H9 (cell line): ENCODE measurements at regions not wholly inside any gene's neighbourhood (a gene's known extent, or its start where the extent isn't known, plus 50 kb on each side); places are given as distances from the start of the nearest gene placed in this dataset.

Experiments used
- DNase-seq: peaks from one replicate; pipeline ENCODE4 v3.0.0-alpha.2; 2017
- H2AFZ ChIP-seq: one replicate; pipeline ENCODE4 v1.6.1; 2013; ENCODE audit warnings: mild to moderate bottlenecking, low read length, control low read depth, moderate library complexity
- H2AK5ac ChIP-seq: 2 replicates; pipeline ENCODE4 v1.6.1; 2013; ENCODE audit warnings: low read length, control low read depth, mixed read lengths; ENCODE audit not compliant: insufficient read length
- H2BK120ac ChIP-seq: one replicate; pipeline ENCODE4 v1.6.1; 2013; ENCODE audit warnings: low read depth, mild to moderate bottlenecking, low read length, control low read depth, inconsistent platforms; ENCODE audit not compliant: poor library complexity, severe bottlenecking
- H2BK12ac ChIP-seq: 2 replicates; pipeline ENCODE4 v1.6.1; 2013; ENCODE audit warnings: low read length, control low read depth, mixed read lengths, low read depth; ENCODE audit not compliant: insufficient read length
- H2BK15ac ChIP-seq: 2 replicates; pipeline ENCODE4 v1.6.1; 2013; ENCODE audit warnings: low read depth, low read length, control low read depth
- H2BK20ac ChIP-seq: one replicate; pipeline ENCODE4 v1.6.1; 2013; ENCODE audit warnings: low read depth, mild to moderate bottlenecking, low read length, control low read depth, inconsistent platforms; ENCODE audit not compliant: poor library complexity, severe bottlenecking
- H2BK5ac ChIP-seq: 2 replicates; pipeline ENCODE4 v1.6.1; 2013; ENCODE audit warnings: low read length, control low read depth, mixed read lengths; ENCODE audit not compliant: insufficient read length
- H3K14ac ChIP-seq: 2 replicates; pipeline ENCODE4 v1.6.1; 2013; ENCODE audit warnings: low read length, control low read depth; ENCODE audit not compliant: insufficient read depth
- H3K18ac ChIP-seq: 2 replicates; pipeline ENCODE4 v1.6.1; 2013; ENCODE audit warnings: low read depth, mild to moderate bottlenecking, mixed read lengths, low read length, control low read depth; ENCODE audit not compliant: insufficient read length
- H3K23ac ChIP-seq: 2 replicates; pipeline ENCODE4 v1.6.1; 2013; ENCODE audit warnings: low read length, control low read depth, mixed read lengths, low read depth; ENCODE audit not compliant: insufficient read length
- H3K23me2 ChIP-seq: 2 replicates; pipeline ENCODE4 v1.6.1; 2013; ENCODE audit warnings: low read depth, mild to moderate bottlenecking, mixed read lengths, low read length, control low read depth; ENCODE audit not compliant: insufficient read length, poor library complexity, severe bottlenecking
- H3K27ac ChIP-seq: 2 replicates; pipeline ENCODE4 v1.5.1; 2013; ENCODE audit warnings: low read length, control low read depth, mixed read lengths, low read depth; ENCODE audit not compliant: insufficient read length
- H3K27me3 ChIP-seq: 2 replicates; pipeline ENCODE4 v1.6.1; 2013; ENCODE audit warnings: low read length, control low read depth, inconsistent platforms; ENCODE audit not compliant: insufficient read depth
- H3K4ac ChIP-seq: 2 replicates; pipeline ENCODE4 v1.6.1; 2013; ENCODE audit warnings: low read depth, mild to moderate bottlenecking, control low read depth, inconsistent platforms, low read length, moderate library complexity
- H3K4me1 ChIP-seq: 2 replicates; pipeline ENCODE4 v1.6.1; 2013; ENCODE audit warnings: low read length, control low read depth, inconsistent platforms; ENCODE audit not compliant: insufficient read depth
- H3K4me2 ChIP-seq: 2 replicates; pipeline ENCODE4 v1.6.1; 2013; ENCODE audit warnings: low read length, control low read depth, mixed read lengths; ENCODE audit not compliant: insufficient read length, insufficient read depth
- H3K56ac ChIP-seq: 2 replicates; pipeline ENCODE4 v1.6.1; 2013; ENCODE audit warnings: low read depth, mild to moderate bottlenecking, mixed read lengths, low read length, control low read depth; ENCODE audit not compliant: insufficient read length
- H3K79me1 ChIP-seq: 2 replicates; pipeline ENCODE4 v1.6.1; 2013; ENCODE audit warnings: low read depth, mild to moderate bottlenecking, moderate library complexity, low read length, control low read depth, inconsistent platforms; ENCODE audit not compliant: insufficient read depth, poor library complexity, severe bottlenecking
- H3K79me2 ChIP-seq: 2 replicates; pipeline ENCODE4 v1.6.1; 2013; ENCODE audit warnings: low read length, control low read depth, inconsistent platforms; ENCODE audit not compliant: insufficient read depth
- H3K9ac ChIP-seq: 2 replicates; pipeline ENCODE4 v1.6.1; 2013; ENCODE audit warnings: low read length, control low read depth, mixed read lengths; ENCODE audit not compliant: insufficient read length; ENCODE audit errors: extremely low read depth
- H3K9me3 ChIP-seq: one replicate; pipeline ENCODE4 v1.6.1; 2013; ENCODE audit warnings: low read depth, low read length, inconsistent platforms; ENCODE audit not compliant: control insufficient read depth
- H3T11ph ChIP-seq: one replicate; pipeline ENCODE4 v1.6.1; 2013; ENCODE audit warnings: mild to moderate bottlenecking, low read length, control low read depth, inconsistent platforms
- H4K20me1 ChIP-seq: one replicate; pipeline ENCODE4 v1.6.1; 2013; ENCODE audit not compliant: control insufficient read depth, insufficient read length, insufficient read depth
- H4K5ac ChIP-seq: 2 replicates; pipeline ENCODE4 v1.6.1; 2013; ENCODE audit warnings: low read depth, mild to moderate bottlenecking, mixed read lengths, low read length, control low read depth; ENCODE audit not compliant: insufficient read length
- H4K8ac ChIP-seq: replicated peaks from 2 replicates; pipeline ENCODE4 v1.6.1; 2013; ENCODE audit warnings: low read length, control low read depth, mixed read lengths, low read depth; ENCODE audit not compliant: insufficient read length
- H4K91ac ChIP-seq: 2 replicates; pipeline ENCODE4 v1.6.1; 2013; ENCODE audit warnings: low read depth, mild to moderate bottlenecking, moderate library complexity, mixed read lengths, low read length, control low read depth; ENCODE audit not compliant: insufficient read length
- H3K27ac Mint-ChIP-seq, 3 experiments: 2 replicates in 2 of 3; 3 replicates in 1 of 3; pipeline ENCODE4 v1.8.0; 2020 to 2021; ENCODE audit warnings: mixed read lengths in 3 of 3, mild to moderate bottlenecking in 1 of 3, moderate library complexity in 1 of 3
- H3K27me3 Mint-ChIP-seq: 2 replicates; pipeline ENCODE4 v1.8.0; 2021; ENCODE audit warnings: low read depth, mild to moderate bottlenecking, moderate library complexity, mixed read lengths
- H3K36me3 Mint-ChIP-seq, 3 experiments: 2 replicates in 2 of 3; 3 replicates in 1 of 3; pipeline ENCODE4 v1.8.0; 2020 to 2021; ENCODE audit warnings: low read depth in 3 of 3, mixed read lengths in 3 of 3; ENCODE audit not compliant: insufficient read depth in 1 of 3
- H3K4me1 Mint-ChIP-seq, 2 experiments: 2 replicates each; pipeline ENCODE4 v1.8.0; 2020; ENCODE audit warnings: mixed read lengths in 2 of 2
- H3K4me3 Mint-ChIP-seq, 2 experiments: 2 replicates in 1 of 2; 3 replicates in 1 of 2; pipeline ENCODE4 v1.8.0; 2020 to 2021; ENCODE audit warnings: mild to moderate bottlenecking in 2 of 2, mixed read lengths in 2 of 2, moderate library complexity in 1 of 2
- H3K9me3 Mint-ChIP-seq, 2 experiments: 2 replicates in 1 of 2; 3 replicates in 1 of 2; pipeline ENCODE4 v1.8.0; 2020; ENCODE audit warnings: mild to moderate bottlenecking in 2 of 2, mixed read lengths in 2 of 2, moderate library complexity in 1 of 2
- WGBS: extraction: QIAGEN DNeasy Blood & Tissue Kit; methylation state at CpG from one replicate; pipeline ENCODE4 v1.1.7; 2013; ENCODE audit warnings: missing lambda C conversion rate, low lambda C conversion rate, mixed read lengths; ENCODE audit not compliant: insufficient read length; ENCODE audit errors: extremely low coverage; 5-methylcytosine and 5-hydroxymethylcytosine counted together
- TF ChIP-seq, protein P1 (sequence below): fragments of 200-600 bp; sonication (generic); conservative IDR thresholded peaks from 3 replicates; pipeline ENCODE4 v1.8.0; 2021; ENCODE audit warnings: antibody characterized with exemption, mild to moderate bottlenecking

DNA sequence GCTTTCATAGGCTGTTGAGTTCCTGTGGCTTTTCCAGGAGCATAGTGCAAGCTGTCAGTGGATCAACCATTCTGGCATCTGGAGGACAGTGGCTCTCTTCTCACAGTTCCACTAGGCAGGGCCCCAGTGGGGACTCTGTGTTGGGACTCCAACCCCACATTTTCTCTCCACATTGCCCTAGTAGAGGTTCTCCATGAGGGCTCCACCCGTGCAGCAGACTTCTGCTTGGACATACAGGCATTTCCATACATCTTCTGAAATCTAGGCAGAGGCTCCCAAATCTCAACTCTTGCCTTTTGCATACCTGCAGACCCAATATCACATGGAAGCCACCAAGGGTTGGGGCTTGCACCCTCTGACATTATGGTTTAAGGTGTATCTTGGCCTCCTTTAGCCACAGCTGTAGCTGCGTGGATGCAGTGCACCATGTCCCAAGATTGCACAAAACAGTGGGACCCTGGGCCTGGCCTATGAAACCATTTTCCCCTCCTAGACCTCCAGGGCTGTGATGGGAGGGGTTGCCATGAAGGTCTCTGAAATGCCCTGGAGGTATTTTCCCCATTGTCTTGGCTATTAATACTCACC is 645.9 kb upstream of the CITED2 start:
- H2BK15ac ChIP-seq: no peak overlapping the region
- H3K23me2 ChIP-seq: no peaks in the 10 kb centered on the region
- no peak overlapping the region for H3K4ac ChIP-seq
- no peak overlapping the region for H3K9ac ChIP-seq
- H3K79me2 ChIP-seq: no peaks in the 10 kb centered on the region
- no peak overlapping the region for H3K18ac ChIP-seq
- no peak overlapping the region for H2AFZ ChIP-seq
- H3K14ac ChIP-seq: no peak overlapping the region
- H3K4me2 ChIP-seq: no peak overlapping the region
- Mint-ChIP-seq H3K9me3 (peaks cover 28 to 33% of the 10 kb centered on the region in 2 experiments), H3K4me1 (no peaks in the 10 kb centered on the region), H3K4me3 (no peak overlapping the region), H3K27ac (no peak overlapping the region), H3K36me3 (peaks cover 20 to 31% (median 24%) of the 10 kb centered on the region in 3 experiments), H3K27me3 (no peaks in the 10 kb centered on the region)
- peaks cover 14% of the 10 kb centered on the region for H3K9me3 ChIP-seq
- H2BK120ac ChIP-seq: no peak overlapping the region
- H3K23ac ChIP-seq: no peak overlapping the region
- no peak overlapping the region for H2BK20ac ChIP-seq
- no CpG with 5 or more reads among the region's 2 CpGs for WGBS
- no peak overlapping the region for H4K5ac ChIP-seq
- no peak overlapping the region for H4K8ac ChIP-seq
- no peak overlapping the region for H2BK5ac ChIP-seq
- H4K20me1 ChIP-seq: no peaks in the 10 kb centered on the region
- TF ChIP-seq, protein P1, sequence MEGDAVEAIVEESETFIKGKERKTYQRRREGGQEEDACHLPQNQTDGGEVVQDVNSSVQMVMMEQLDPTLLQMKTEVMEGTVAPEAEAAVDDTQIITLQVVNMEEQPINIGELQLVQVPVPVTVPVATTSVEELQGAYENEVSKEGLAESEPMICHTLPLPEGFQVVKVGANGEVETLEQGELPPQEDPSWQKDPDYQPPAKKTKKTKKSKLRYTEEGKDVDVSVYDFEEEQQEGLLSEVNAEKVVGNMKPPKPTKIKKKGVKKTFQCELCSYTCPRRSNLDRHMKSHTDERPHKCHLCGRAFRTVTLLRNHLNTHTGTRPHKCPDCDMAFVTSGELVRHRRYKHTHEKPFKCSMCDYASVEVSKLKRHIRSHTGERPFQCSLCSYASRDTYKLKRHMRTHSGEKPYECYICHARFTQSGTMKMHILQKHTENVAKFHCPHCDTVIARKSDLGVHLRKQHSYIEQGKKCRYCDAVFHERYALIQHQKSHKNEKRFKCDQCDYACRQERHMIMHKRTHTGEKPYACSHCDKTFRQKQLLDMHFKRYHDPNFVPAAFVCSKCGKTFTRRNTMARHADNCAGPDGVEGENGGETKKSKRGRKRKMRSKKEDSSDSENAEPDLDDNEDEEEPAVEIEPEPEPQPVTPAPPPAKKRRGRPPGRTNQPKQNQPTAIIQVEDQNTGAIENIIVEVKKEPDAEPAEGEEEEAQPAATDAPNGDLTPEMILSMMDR: no peak
- no peak overlapping the region for H2BK12ac ChIP-seq
- no peak overlapping the region for H2AK5ac ChIP-seq
- H3T11ph ChIP-seq: no peak overlapping the region
- no peak overlapping the region for H3K27ac ChIP-seq
- no peaks in the 10 kb centered on the region for H3K27me3 ChIP-seq
- H4K91ac ChIP-seq: no peak overlapping the region
- DNase-seq: no peak
- H3K4me1 ChIP-seq: no peaks in the 10 kb centered on the region
- H3K56ac ChIP-seq: no peak overlapping the region
- H3K79me1 ChIP-seq: no peaks in the 10 kb centered on the region
